ENCODE measurements at regions not wholly inside any gene's neighbourhood (a gene's known extent, or its start where the extent isn't known, plus 50 kb on each side); places are given as distances from the start of the nearest gene placed in this dataset.

- H3K9me3 Mint-ChIP-seq, result no peaks in the 10 kb centered on the region
- H3K4me3 Mint-ChIP-seq, result no peak overlapping the region
- no peaks in the 10 kb centered on the region for H3K36me3 Mint-ChIP-seq (ENCODE audit: low read depth)
- no peaks in the 10 kb centered on the region for H3K27me3 Mint-ChIP-seq (ENCODE audit: low read depth)
- no peak overlapping the region for H3K27ac Mint-ChIP-seq
- H3K4me1 Mint-ChIP-seq (ENCODE audit: low read depth), result no peaks in the 10 kb centered on the region
Observed at GRCh38 chr19:33948651-33949335, 152.1 kb downstream of the KCTD15 start.

- no peaks in the 10 kb centered on the region for H3K27me3 Mint-ChIP-seq (ENCODE audit: low read depth)
Observed at GRCh38 chr19:33950091-33950750, 153.6 kb downstream of the KCTD15 start.

GRCh38 chr19:33953023-33953422 lies 156.4 kb downstream of the KCTD15 start:
- Mint-ChIP-seq H3K27me3 (ENCODE audit: low read depth) (no peaks in the 10 kb centered on the region), H3K27ac (no peak overlapping the region), H3K4me3 (no peak overlapping the region), H3K9me3 (no peaks in the 10 kb centered on the region), H3K4me1 (ENCODE audit: low read depth) (no peaks in the 10 kb centered on the region), H3K36me3 (ENCODE audit: low read depth) (no peaks in the 10 kb centered on the region)

More at GRCh38 chr19:33950091-33950750, 153.6 kb downstream of the KCTD15 start:
- Mint-ChIP-seq H3K27ac (no peak overlapping the region), H3K4me3 (no peak overlapping the region), H3K9me3 (no peaks in the 10 kb centered on the region), H3K36me3 (ENCODE audit: low read depth) (no peaks in the 10 kb centered on the region), H3K4me1 (ENCODE audit: low read depth) (no peaks in the 10 kb centered on the region)

- H3K27ac Mint-ChIP-seq, result no peak overlapping the region
- H3K4me3 Mint-ChIP-seq, result no peak overlapping the region
- H3K9me3 Mint-ChIP-seq, result no peaks in the 10 kb centered on the region
- H3K36me3 Mint-ChIP-seq (ENCODE audit: low read depth), result no peaks in the 10 kb centered on the region
- H3K4me1 Mint-ChIP-seq (ENCODE audit: low read depth), result no peaks in the 10 kb centered on the region
- no peaks in the 10 kb centered on the region for H3K27me3 Mint-ChIP-seq (ENCODE audit: low read depth)
Observed at GRCh38 chr19:33953592-33953991, 156.9 kb downstream of the KCTD15 start.

GRCh38 chr19:33954686-33955085 lies 158.0 kb downstream of the KCTD15 start:
- Mint-ChIP-seq H3K4me3 (no peak overlapping the region), H3K27ac (no peak overlapping the region), H3K9me3 (no peaks in the 10 kb centered on the region), H3K4me1 (ENCODE audit: low read depth) (no peaks in the 10 kb centered on the region), H3K27me3 (ENCODE audit: low read depth) (no peaks in the 10 kb centered on the region), H3K36me3 (ENCODE audit: low read depth) (no peaks in the 10 kb centered on the region)

- no peak overlapping the region for H3K27ac Mint-ChIP-seq
- H3K27me3 Mint-ChIP-seq (ENCODE audit: low read depth), result no peaks in the 10 kb centered on the region
- H3K9me3 Mint-ChIP-seq, result no peaks in the 10 kb centered on the region
- H3K36me3 Mint-ChIP-seq (ENCODE audit: low read depth), result no peaks in the 10 kb centered on the region
- H3K4me3 Mint-ChIP-seq, result no peak overlapping the region
- no peaks in the 10 kb centered on the region for H3K4me1 Mint-ChIP-seq (ENCODE audit: low read depth)
Observed at GRCh38 chr19:33956941-33957340, 160.3 kb downstream of the KCTD15 start.

GRCh38 chr19:33957804-33958203 lies 161.1 kb downstream of the KCTD15 start:
- Mint-ChIP-seq H3K4me3 (no peak overlapping the region), H3K27ac (no peak overlapping the region), H3K36me3 (ENCODE audit: low read depth) (no peaks in the 10 kb centered on the region), H3K4me1 (ENCODE audit: low read depth) (no peaks in the 10 kb centered on the region), H3K9me3 (no peaks in the 10 kb centered on the region), H3K27me3 (ENCODE audit: low read depth) (no peaks in the 10 kb centered on the region)

- H3K9me3 Mint-ChIP-seq, result no peaks in the 10 kb centered on the region
- no peaks in the 10 kb centered on the region for H3K36me3 Mint-ChIP-seq (ENCODE audit: low read depth)
- H3K4me3 Mint-ChIP-seq, result no peak overlapping the region
- no peaks in the 10 kb centered on the region for H3K4me1 Mint-ChIP-seq (ENCODE audit: low read depth)
- no peak overlapping the region for H3K27ac Mint-ChIP-seq
- H3K27me3 Mint-ChIP-seq (ENCODE audit: low read depth), result no peaks in the 10 kb centered on the region
Observed at GRCh38 chr19:33960566-33960965, 163.9 kb downstream of the KCTD15 start.

GRCh38 chr19:33962161-33962560 lies 165.5 kb downstream of the KCTD15 start:
- H3K4me3 Mint-ChIP-seq, result no peak overlapping the region
- no peaks in the 10 kb centered on the region for H3K36me3 Mint-ChIP-seq (ENCODE audit: low read depth)
- H3K4me1 Mint-ChIP-seq (ENCODE audit: low read depth), result no peaks in the 10 kb centered on the region
- H3K9me3 Mint-ChIP-seq, result peaks cover 7% of the 10 kb centered on the region
- H3K27ac Mint-ChIP-seq, result no peak overlapping the region
- no peaks in the 10 kb centered on the region for H3K27me3 Mint-ChIP-seq (ENCODE audit: low read depth)

GRCh38 chr19:33963514-33963913 lies 166.8 kb downstream of the KCTD15 start:
- H3K9me3 Mint-ChIP-seq, result peaks cover 8% of the 10 kb centered on the region
- no peaks in the 10 kb centered on the region for H3K27me3 Mint-ChIP-seq (ENCODE audit: low read depth)
- H3K27ac Mint-ChIP-seq, result no peak overlapping the region
- no peak overlapping the region for H3K4me3 Mint-ChIP-seq
- no peaks in the 10 kb centered on the region for H3K36me3 Mint-ChIP-seq (ENCODE audit: low read depth)
- no peaks in the 10 kb centered on the region for H3K4me1 Mint-ChIP-seq (ENCODE audit: low read depth)

GRCh38 chr19:33971073-33971472 lies 174.4 kb downstream of the KCTD15 start:
- Mint-ChIP-seq H3K9me3 (peaks cover 19% of the 10 kb centered on the region), H3K36me3 (ENCODE audit: low read depth) (no peaks in the 10 kb centered on the region)

GRCh38 chr19:33977756-33978685 lies 181.4 kb downstream of the KCTD15 start:
- Mint-ChIP-seq H3K36me3 (ENCODE audit: low read depth) (no peaks in the 10 kb centered on the region), H3K4me1 (ENCODE audit: low read depth) (no peaks in the 10 kb centered on the region), H3K27me3 (ENCODE audit: low read depth) (peaks cover 8% of the 10 kb centered on the region), H3K9me3 (no peaks in the 10 kb centered on the region), H3K27ac (no peak overlapping the region), H3K4me3 (no peak overlapping the region)

More at GRCh38 chr19:33971073-33971472, 174.4 kb downstream of the KCTD15 start:
- H3K27ac Mint-ChIP-seq, result no peak overlapping the region
- no peak overlapping the region for H3K4me3 Mint-ChIP-seq
- H3K4me1 Mint-ChIP-seq (ENCODE audit: low read depth), result no peaks in the 10 kb centered on the region
- H3K27me3 Mint-ChIP-seq (ENCODE audit: low read depth), result no peaks in the 10 kb centered on the region

GRCh38 chr19:33982706-33983105 lies 186.0 kb downstream of the KCTD15 start:
- Mint-ChIP-seq H3K4me3 (no peak overlapping the region), H3K9me3 (peaks cover 4% of the 10 kb centered on the region), H3K36me3 (ENCODE audit: low read depth) (no peaks in the 10 kb centered on the region), H3K27me3 (ENCODE audit: low read depth) (peaks cover 8% of the 10 kb centered on the region), H3K4me1 (ENCODE audit: low read depth) (no peaks in the 10 kb centered on the region), H3K27ac (no peak overlapping the region)

- no peaks in the 10 kb centered on the region for H3K4me1 Mint-ChIP-seq (ENCODE audit: low read depth)
- no peak overlapping the region for H3K4me3 Mint-ChIP-seq
- H3K27me3 Mint-ChIP-seq (ENCODE audit: low read depth), result no peaks in the 10 kb centered on the region
- H3K27ac Mint-ChIP-seq, result no peak overlapping the region
- peaks cover 11% of the 10 kb centered on the region for H3K9me3 Mint-ChIP-seq
- no peaks in the 10 kb centered on the region for H3K36me3 Mint-ChIP-seq (ENCODE audit: low read depth)
Observed at GRCh38 chr19:33988601-33989000, 183.7 kb upstream of the LSM14A start.

Measured in T-helper 1 cell treated with Interleukin-12 subunit alpha and Interleukin-12 subunit beta and Interleukin-4 antibody, amounts not matched to agents 30 μg/mL and 1 μg/mL, for 36 hours (primary cell).